B cell (primary cell): ENCODE measurements at regions not wholly inside any gene's neighbourhood (a gene's known extent, or its start where the extent isn't known, plus 50 kb on each side); places are given as distances from the start of the nearest gene placed in this dataset.

ENCODE experiments used
- CTCF ChIP-seq: fragments of 200-600 bp; IDR thresholded peaks from one replicate; pipeline ENCODE4 v1.8.0; 2022; ENCODE audit warnings: antibody characterized with exemption, mild to moderate bottlenecking
- EZH2 ChIP-seq: IDR thresholded peaks from 2 replicates; pipeline ENCODE4 v1.6.1; 2012; ENCODE audit warnings: borderline replicate concordance, low read depth, mild to moderate bottlenecking, moderate library complexity, low read length; ENCODE audit not compliant: insufficient read depth, poor library complexity, severe bottlenecking

- TF ChIP-seq CTCF: no peak
- no peak for TF ChIP-seq EZH2
These were observed 628.4 kb downstream of the HINT1 start for GRCh38 chr5:130536691-130537090.
